KMS-11 (cell line): ENCODE measurements at regions not wholly inside any gene's neighbourhood (a gene's known extent, or its start where the extent isn't known, plus 50 kb on each side); places are given as distances from the start of the nearest gene placed in this dataset.
A peak's percentile ranks its signal among the peaks of the same experiment; 100 is the strongest.

Experiments
- H2AFZ ChIP-seq: fragments of 200-600 bp; sonication (generic); 2 replicates; pipeline ENCODE4 v1.6.1; 2016; ENCODE audit warnings: antibody characterized with exemption, mixed run types, low read depth
- H3K27ac ChIP-seq: fragments of 200-600 bp; sonication (generic); 2 replicates; pipeline ENCODE4 v1.6.1; 2016; ENCODE audit warnings: mild to moderate bottlenecking, mixed run types
- H3K27me3 ChIP-seq: fragments of 200-600 bp; sonication (generic); 2 replicates; pipeline ENCODE4 v1.6.1; 2017; ENCODE audit warnings: mild to moderate bottlenecking, low read depth, mixed run types, moderate library complexity; ENCODE audit not compliant: insufficient read depth
- H3K36me3 ChIP-seq: fragments of 200-600 bp; sonication (generic); 2 replicates; pipeline ENCODE4 v1.6.1; 2017; ENCODE audit warnings: mild to moderate bottlenecking, mixed run types; ENCODE audit not compliant: insufficient read depth
- H3K4me1 ChIP-seq: fragments of 200-600 bp; sonication (generic); 2 replicates; pipeline ENCODE4 v1.6.1; 2016; ENCODE audit warnings: mild to moderate bottlenecking, low read depth, mixed run types; ENCODE audit not compliant: poor library complexity, severe bottlenecking
- H3K4me2 ChIP-seq: fragments of 200-600 bp; sonication (generic); 2 replicates; pipeline ENCODE4 v1.7.0; 2016; ENCODE audit warnings: mild to moderate bottlenecking, mixed run types
- H3K4me3 ChIP-seq: fragments of 200-600 bp; sonication (generic); IDR thresholded peaks from 2 replicates; pipeline ENCODE4 v1.6.1; 2017; ENCODE audit warnings: low read depth, low read length, mixed read lengths; ENCODE audit not compliant: insufficient read depth
- H3K79me2 ChIP-seq: fragments of 200-600 bp; sonication (generic); 2 replicates; pipeline ENCODE4 v1.6.1; 2016; ENCODE audit warnings: low read depth, mixed run types; ENCODE audit not compliant: insufficient read depth
- H3K9ac ChIP-seq: fragments of 200-600 bp; sonication (generic); 2 replicates; pipeline ENCODE4 v1.6.1; 2016; ENCODE audit warnings: mild to moderate bottlenecking, mixed run types
- H4K20me1 ChIP-seq: fragments of 200-600 bp; sonication (generic); 2 replicates; pipeline ENCODE4 v1.6.1; 2016; ENCODE audit warnings: mild to moderate bottlenecking, mixed run types; ENCODE audit not compliant: insufficient read depth
- CTCF ChIP-seq: fragments of 200-600 bp; sonication (generic); conservative IDR thresholded peaks from 2 replicates; pipeline ENCODE4 v1.6.1; 2017; ENCODE audit warnings: low read depth, mild to moderate bottlenecking, antibody characterized with exemption, low read length, moderate library complexity, mixed read lengths

GRCh38 chr13:111508164-111508870 is 187.9 kb downstream of the TEX29 start:
- Histone ChIP-seq H3K27ac (no peak overlapping the region), H3K9ac (no peak overlapping the region), H3K36me3 (no peaks in the 10 kb centered on the region), H3K4me1 (no peaks in the 10 kb centered on the region), H3K27me3 (no peaks in the 10 kb centered on the region), H4K20me1 (no peaks in the 10 kb centered on the region), H2AFZ (peak overlapping the region; percentile 26; the same call in 1 of the 2 replicates), H3K79me2 (no peaks in the 10 kb centered on the region), H3K4me3 (no peak overlapping the region), H3K4me2 (no peak overlapping the region)
- TF ChIP-seq CTCF, result no peak

DNA sequence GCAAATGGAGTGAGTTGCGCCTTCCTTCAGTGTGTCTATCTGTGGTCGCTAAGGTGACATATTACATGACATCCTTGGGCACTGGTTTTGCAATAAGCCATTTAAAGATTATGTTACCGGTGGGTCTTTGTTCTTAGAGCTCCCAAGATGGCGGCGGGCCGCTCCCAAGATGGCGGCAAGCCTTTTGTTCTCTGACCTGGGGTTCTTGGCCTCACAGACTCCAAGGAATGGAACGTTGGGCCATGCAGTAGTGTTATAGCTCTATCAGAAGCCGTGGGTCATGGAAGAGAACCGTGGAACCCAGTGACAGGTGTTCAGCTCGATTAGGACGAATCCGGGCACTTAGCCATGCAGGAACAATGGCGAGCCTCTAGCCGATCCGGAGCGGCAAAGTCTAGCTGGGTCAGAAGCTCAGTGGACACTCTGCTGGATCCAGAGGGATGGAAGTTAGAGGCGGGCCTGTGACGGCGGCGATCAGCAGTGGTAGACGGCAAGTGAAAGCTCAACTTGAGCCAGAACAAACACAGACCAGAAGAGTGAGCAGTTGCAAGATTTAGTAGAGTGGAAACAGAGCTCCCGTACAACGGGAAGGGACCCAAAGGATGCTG is 188.6 kb downstream of the TEX29 start:
- Histone ChIP-seq H3K4me3 (no peak overlapping the region), H3K4me2 (no peak overlapping the region), H3K9ac (no peak overlapping the region), H3K79me2 (no peaks in the 10 kb centered on the region), H3K27me3 (no peaks in the 10 kb centered on the region), H3K27ac (no peak overlapping the region), H3K4me1 (no peaks in the 10 kb centered on the region), H2AFZ (peak overlapping the region; percentile 26; the same call in 1 of the 2 replicates), H4K20me1 (no peaks in the 10 kb centered on the region), H3K36me3 (no peaks in the 10 kb centered on the region)
- no peak for TF ChIP-seq CTCF

GRCh38 chr13:111510502-111511218 is 190.2 kb downstream of the TEX29 start:
- no peaks in the 10 kb centered on the region for H3K79me2 ChIP-seq
- H2AFZ ChIP-seq, result no peak overlapping the region
- H3K36me3 ChIP-seq, result no peaks in the 10 kb centered on the region
- no peaks in the 10 kb centered on the region for H3K4me1 ChIP-seq
- H3K27ac ChIP-seq, result no peak overlapping the region
- TF ChIP-seq CTCF, result no peak
- no peaks in the 10 kb centered on the region for H4K20me1 ChIP-seq
- H3K4me3 ChIP-seq, result no peak overlapping the region
- no peaks in the 10 kb centered on the region for H3K27me3 ChIP-seq
- H3K9ac ChIP-seq, result no peak overlapping the region
- H3K4me2 ChIP-seq, result no peak overlapping the region

DNA sequence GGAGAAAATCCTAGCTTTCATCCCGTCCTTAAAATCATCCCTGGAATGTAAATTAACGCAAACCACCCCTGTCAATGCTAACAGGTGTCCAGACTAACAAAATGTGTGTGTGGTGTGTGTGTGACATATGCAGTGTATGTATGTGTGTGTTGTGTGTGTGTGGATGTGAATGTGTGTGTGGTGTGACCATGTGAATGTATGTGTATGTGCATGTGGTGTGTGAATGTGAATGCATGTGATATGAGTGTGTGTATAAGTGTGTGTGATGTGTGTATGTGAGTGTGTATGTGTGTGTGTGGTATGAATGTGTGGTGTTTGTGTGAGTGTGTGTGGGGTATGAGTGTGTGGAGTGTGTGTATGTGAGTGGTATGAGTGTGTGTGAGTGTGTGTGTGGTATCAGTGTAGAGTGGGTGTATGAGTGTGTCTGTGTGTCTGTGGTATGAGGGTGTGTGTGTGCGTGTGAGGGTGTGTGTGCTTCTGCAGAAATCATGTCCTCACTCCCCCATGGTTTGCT is 190.8 kb downstream of the TEX29 start:
- Histone ChIP-seq H3K27ac (no peak overlapping the region), H2AFZ (no peak overlapping the region), H3K36me3 (no peaks in the 10 kb centered on the region), H3K4me3 (no peak overlapping the region), H3K27me3 (no peaks in the 10 kb centered on the region), H3K4me2 (no peak overlapping the region), H3K79me2 (no peaks in the 10 kb centered on the region), H3K9ac (no peak overlapping the region), H3K4me1 (no peaks in the 10 kb centered on the region), H4K20me1 (no peaks in the 10 kb centered on the region)
- TF ChIP-seq CTCF, result no peak
